ENCODE measurements at regions not wholly inside any gene's neighbourhood (a gene's known extent, or its start where the extent isn't known, plus 50 kb on each side); places are given as distances from the start of the nearest gene placed in this dataset.

GRCh38 chr1:222387007-222387814 is 160.7 kb downstream of the HHIPL2 start:
- H3K9me3 Mint-ChIP-seq, result peaks cover 0 to 5% (median 2%) of the 10 kb centered on the region in 11 donors
- intact Hi-C loops (cut with micrococcal nuclease), result loop anchor here in 1 of 2 donors (5.0 kb wide), 1 partner anchor 35 kb away; no protein-coding TSS in a partner anchor
- Histone ChIP-seq H3K27me3 (ENCODE audit: control insufficient read depth in 2 of 2, insufficient read depth in 2 of 2, low read length in 2 of 2) (no peaks in the 10 kb centered on the region), H3K36me3 (ENCODE audit: control insufficient read depth in 2 of 3, insufficient read depth in 3 of 3, low read length in 3 of 3) (no peaks in the 10 kb centered on the region), H3K9me3 (ENCODE audit: control insufficient read depth in 2 of 3, low read length in 3 of 3) (no peaks in the 10 kb centered on the region), H3K4me1 (ENCODE audit: control insufficient read depth in 2 of 2, insufficient read depth in 2 of 2, low read length in 2 of 2) (peaks cover 0 to 6% of the 10 kb centered on the region in 2 donors), H3K4me3 (ENCODE audit: low read length) (no peak overlapping the region), H3K27ac (ENCODE audit: low read depth, low read length) (no peak overlapping the region)
- ChIA-PET CTCF (no interaction called here), POLR2A (interaction anchor here (0.6 kb wide), 1 partner anchor 50 kb away, joined by 3 read pairs; no protein-coding TSS in a partner anchor)
- DNase-seq (no peak), ATAC-seq (no peak)
- peaks cover 0 to 46% (median 31%) of the 10 kb centered on the region in 7 donors for H3K4me1 Mint-ChIP-seq
- H3K27ac Mint-ChIP-seq, result peak overlapping the region in 1 of 9 donors; percentile 51
- H3K27me3 Mint-ChIP-seq, result peaks cover 0 to 8% (median 0%) of the 10 kb centered on the region in 5 donors
- no peak overlapping the region for H3K4me3 Mint-ChIP-seq
- H3K36me3 Mint-ChIP-seq, result peaks cover 0 to 4% (median 0%) of the 10 kb centered on the region in 5 donors

- Mint-ChIP-seq H3K36me3 (peaks cover 0 to 4% (median 0%) of the 10 kb centered on the region in 5 donors), H3K9me3 (peaks cover 0 to 15% (median 2%) of the 10 kb centered on the region in 11 donors), H3K27me3 (peaks cover 0 to 5% (median 0%) of the 10 kb centered on the region in 5 donors), H3K27ac (no peak overlapping the region), H3K4me1 (peaks cover 0 to 41% (median 26%) of the 10 kb centered on the region in 7 donors), H3K4me3 (no peak overlapping the region)
- ChIA-PET POLR2A (no interaction called here), CTCF (no interaction called here)
- no peak for DNase-seq
- Histone ChIP-seq H3K9me3 (ENCODE audit: control insufficient read depth in 2 of 3, low read length in 3 of 3) (no peaks in the 10 kb centered on the region), H3K27ac (ENCODE audit: low read depth, low read length) (no peak overlapping the region), H3K4me1 (ENCODE audit: control insufficient read depth in 2 of 2, insufficient read depth in 2 of 2, low read length in 2 of 2) (peaks cover 0 to 6% of the 10 kb centered on the region in 2 donors), H3K36me3 (ENCODE audit: control insufficient read depth in 2 of 3, insufficient read depth in 3 of 3, low read length in 3 of 3) (no peaks in the 10 kb centered on the region), H3K27me3 (ENCODE audit: control insufficient read depth in 2 of 2, insufficient read depth in 2 of 2, low read length in 2 of 2) (no peaks in the 10 kb centered on the region), H3K4me3 (ENCODE audit: low read length) (no peak overlapping the region)
- no peak for ATAC-seq
- intact Hi-C loops (cut with micrococcal nuclease), result loop anchor here in 1 of 2 donors (5.0 kb wide), 1 partner anchor 36 kb away; no protein-coding TSS in a partner anchor
Observed at GRCh38 chr1:222385955-222386354, 161.9 kb downstream of the HHIPL2 start.

- peaks cover 0 to 4% (median 0%) of the 10 kb centered on the region in 5 donors for H3K36me3 Mint-ChIP-seq
- peaks cover 0 to 6% of the 10 kb centered on the region in 2 donors for H3K4me1 ChIP-seq (ENCODE audit: control insufficient read depth in 2 of 2, insufficient read depth in 2 of 2, low read length in 2 of 2)
- no peak overlapping the region for H3K4me3 ChIP-seq (ENCODE audit: low read length)
- peaks cover 0 to 34% (median 21%) of the 10 kb centered on the region in 7 donors for H3K4me1 Mint-ChIP-seq
- ATAC-seq (no peak), DNase-seq (no peak)
- no peak overlapping the region for H3K27ac Mint-ChIP-seq
- intact Hi-C loops (cut with micrococcal nuclease), result loop anchor here in 1 of 2 donors (5.0 kb wide), 1 partner anchor 37 kb away; no protein-coding TSS in a partner anchor
- no peaks in the 10 kb centered on the region for H3K27me3 ChIP-seq (ENCODE audit: control insufficient read depth in 2 of 2, insufficient read depth in 2 of 2, low read length in 2 of 2)
- no peak overlapping the region for H3K27ac ChIP-seq (ENCODE audit: low read depth, low read length)
- no peaks in the 10 kb centered on the region for H3K36me3 ChIP-seq (ENCODE audit: control insufficient read depth in 2 of 3, insufficient read depth in 3 of 3, low read length in 3 of 3)
- ChIA-PET POLR2A (no interaction called here), CTCF (no interaction called here)
- H3K4me3 Mint-ChIP-seq, result no peak overlapping the region
- no peaks in the 10 kb centered on the region for H3K27me3 Mint-ChIP-seq
- peaks cover 0 to 22% (median 5%) of the 10 kb centered on the region in 11 donors for H3K9me3 Mint-ChIP-seq
- H3K9me3 ChIP-seq (ENCODE audit: control insufficient read depth in 2 of 3, low read length in 3 of 3), result peaks cover 0 to 6% (median 0%) of the 10 kb centered on the region in 3 experiments
Observed at GRCh38 chr1:222385262-222385661, 162.6 kb downstream of the HHIPL2 start.

GRCh38 chr1:222384531-222384930 is 163.4 kb downstream of the HHIPL2 start:
- Mint-ChIP-seq H3K4me1 (peaks cover 0 to 28% (median 15%) of the 10 kb centered on the region in 7 donors), H3K36me3 (peaks cover 0 to 11% (median 6%) of the 10 kb centered on the region in 5 donors), H3K9me3 (peaks cover 5 to 29% (median 11%) of the 10 kb centered on the region in 11 donors), H3K27ac (no peak overlapping the region), H3K4me3 (no peak overlapping the region), H3K27me3 (no peaks in the 10 kb centered on the region)
- ATAC-seq (no peak), DNase-seq (no peak)
- no peaks in the 10 kb centered on the region for H3K27me3 ChIP-seq (ENCODE audit: control insufficient read depth in 2 of 2, insufficient read depth in 2 of 2, low read length in 2 of 2)
- CTCF ChIA-PET, result no interaction called here
- no peak overlapping the region for H3K27ac ChIP-seq (ENCODE audit: low read depth, low read length)
- no peaks in the 10 kb centered on the region for H3K36me3 ChIP-seq (ENCODE audit: control insufficient read depth in 2 of 3, insufficient read depth in 3 of 3, low read length in 3 of 3)
- H3K4me3 ChIP-seq (ENCODE audit: low read length), result no peak overlapping the region
- H3K4me1 ChIP-seq (ENCODE audit: control insufficient read depth in 2 of 2, insufficient read depth in 2 of 2, low read length in 2 of 2), result peaks cover 0 to 6% of the 10 kb centered on the region in 2 donors
- POLR2A ChIA-PET, result no interaction called here
- peaks cover 0 to 9% (median 0%) of the 10 kb centered on the region in 3 experiments for H3K9me3 ChIP-seq (ENCODE audit: control insufficient read depth in 2 of 3, low read length in 3 of 3)
- intact Hi-C loops (cut with micrococcal nuclease), result no loop called here

- Mint-ChIP-seq H3K9me3 (peaks cover 5 to 31% (median 12%) of the 10 kb centered on the region in 11 donors), H3K27me3 (no peaks in the 10 kb centered on the region), H3K4me1 (peaks cover 0 to 14% (median 4%) of the 10 kb centered on the region in 7 donors), H3K4me3 (no peak overlapping the region), H3K36me3 (peaks cover 0 to 11% (median 5%) of the 10 kb centered on the region in 5 donors), H3K27ac (no peak overlapping the region)
- Histone ChIP-seq H3K9me3 (ENCODE audit: control insufficient read depth in 2 of 3, low read length in 3 of 3) (peaks cover 0 to 9% (median 0%) of the 10 kb centered on the region in 3 experiments), H3K4me3 (ENCODE audit: low read length) (no peak overlapping the region), H3K27ac (ENCODE audit: low read depth, low read length) (no peak overlapping the region), H3K36me3 (ENCODE audit: control insufficient read depth in 2 of 3, insufficient read depth in 3 of 3, low read length in 3 of 3) (no peaks in the 10 kb centered on the region), H3K4me1 (ENCODE audit: control insufficient read depth in 2 of 2, insufficient read depth in 2 of 2, low read length in 2 of 2) (no peaks in the 10 kb centered on the region), H3K27me3 (ENCODE audit: control insufficient read depth in 2 of 2, insufficient read depth in 2 of 2, low read length in 2 of 2) (no peaks in the 10 kb centered on the region)
- no peak for ATAC-seq
- DNase-seq, result no peak
- ChIA-PET CTCF (no interaction called here), POLR2A (no interaction called here)
- intact Hi-C loops (cut with micrococcal nuclease), result no loop called here
Observed at GRCh38 chr1:222382171-222382570, 165.7 kb downstream of the HHIPL2 start.

- no peak overlapping the region for H3K27ac ChIP-seq (ENCODE audit: low read depth, low read length)
- H3K9me3 ChIP-seq (ENCODE audit: control insufficient read depth in 2 of 3, low read length in 3 of 3), result peaks cover 0 to 9% (median 0%) of the 10 kb centered on the region in 3 experiments
- Mint-ChIP-seq H3K9me3 (peaks cover 5 to 31% (median 12%) of the 10 kb centered on the region in 11 donors), H3K4me3 (no peak overlapping the region), H3K27ac (no peak overlapping the region), H3K36me3 (peaks cover 0 to 15% (median 5%) of the 10 kb centered on the region in 5 donors), H3K27me3 (no peaks in the 10 kb centered on the region), H3K4me1 (peaks cover 0 to 8% (median 2%) of the 10 kb centered on the region in 7 donors)
- no peaks in the 10 kb centered on the region for H3K4me1 ChIP-seq (ENCODE audit: control insufficient read depth in 2 of 2, insufficient read depth in 2 of 2, low read length in 2 of 2)
- DNase-seq (no peak), ATAC-seq (no peak)
- no peaks in the 10 kb centered on the region for H3K27me3 ChIP-seq (ENCODE audit: control insufficient read depth in 2 of 2, insufficient read depth in 2 of 2, low read length in 2 of 2)
- H3K4me3 ChIP-seq (ENCODE audit: low read length), result no peak overlapping the region
- CTCF ChIA-PET, result no interaction called here
- intact Hi-C loops (cut with micrococcal nuclease), result loop anchor here in 1 of 2 donors (10.0 kb wide), 1 partner anchor 153 kb away; no protein-coding TSS in a partner anchor
- POLR2A ChIA-PET, result no interaction called here
- no peaks in the 10 kb centered on the region for H3K36me3 ChIP-seq (ENCODE audit: control insufficient read depth in 2 of 3, insufficient read depth in 3 of 3, low read length in 3 of 3)
Observed at GRCh38 chr1:222377428-222378088, 170.3 kb downstream of the HHIPL2 start.

All from naive thymus-derived CD4-positive, alpha-beta T cell (primary cell).